ENCODE measurements at regions not wholly inside any gene's neighbourhood (a gene's known extent, or its start where the extent isn't known, plus 50 kb on each side); places are given as distances from the start of the nearest gene placed in this dataset.

DNA sequence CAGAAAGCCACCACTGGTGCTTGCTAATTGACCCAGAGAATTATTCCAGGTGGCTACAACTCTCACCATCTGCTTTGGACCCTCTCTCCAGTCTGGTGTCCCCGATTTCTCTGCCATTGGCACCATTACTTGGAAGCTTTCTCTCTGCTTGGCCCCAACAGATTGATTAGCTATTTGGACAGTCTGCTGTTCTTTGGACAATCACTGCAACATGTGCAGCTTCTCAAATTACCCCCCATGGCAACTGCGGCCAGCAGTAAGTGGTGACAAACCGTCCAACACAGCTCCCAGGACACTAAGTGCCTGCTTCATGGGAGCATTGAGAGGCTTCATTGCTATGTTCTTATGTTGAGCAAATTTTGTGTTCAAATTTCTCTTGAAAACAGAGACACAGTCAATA is 309.8 kb downstream of the TAF11L14 start:
- no peak overlapping the region for H3K4me3 ChIP-seq (ENCODE audit: low read depth, low read length)
- H3K27ac ChIP-seq (ENCODE audit: extremely low read depth, low read depth, low read length) = no peak overlapping the region
- no peaks in the 10 kb centered on the region for H3K9me3 ChIP-seq (ENCODE audit: control insufficient read depth, insufficient read depth, low read depth, low read length)
- H3K36me3 ChIP-seq (ENCODE audit: control insufficient read depth in 2 of 2, insufficient read depth in 1 of 2, low read length in 2 of 2) = no peaks in the 10 kb centered on the region
- TF ChIP-seq, protein P1, sequence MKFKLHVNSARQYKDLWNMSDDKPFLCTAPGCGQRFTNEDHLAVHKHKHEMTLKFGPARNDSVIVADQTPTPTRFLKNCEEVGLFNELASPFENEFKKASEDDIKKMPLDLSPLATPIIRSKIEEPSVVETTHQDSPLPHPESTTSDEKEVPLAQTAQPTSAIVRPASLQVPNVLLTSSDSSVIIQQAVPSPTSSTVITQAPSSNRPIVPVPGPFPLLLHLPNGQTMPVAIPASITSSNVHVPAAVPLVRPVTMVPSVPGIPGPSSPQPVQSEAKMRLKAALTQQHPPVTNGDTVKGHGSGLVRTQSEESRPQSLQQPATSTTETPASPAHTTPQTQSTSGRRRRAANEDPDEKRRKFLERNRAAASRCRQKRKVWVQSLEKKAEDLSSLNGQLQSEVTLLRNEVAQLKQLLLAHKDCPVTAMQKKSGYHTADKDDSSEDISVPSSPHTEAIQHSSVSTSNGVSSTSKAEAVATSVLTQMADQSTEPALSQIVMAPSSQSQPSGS (tag by site-specific recombination; IDR thresholded peaks at IDR 0.05; ENCODE audit: low read depth) = no peak
- TF ChIP-seq ZNF114 (tag by site-specific recombination; IDR thresholded peaks at IDR 0.05) = no peak
- TF ChIP-seq, protein P2, sequence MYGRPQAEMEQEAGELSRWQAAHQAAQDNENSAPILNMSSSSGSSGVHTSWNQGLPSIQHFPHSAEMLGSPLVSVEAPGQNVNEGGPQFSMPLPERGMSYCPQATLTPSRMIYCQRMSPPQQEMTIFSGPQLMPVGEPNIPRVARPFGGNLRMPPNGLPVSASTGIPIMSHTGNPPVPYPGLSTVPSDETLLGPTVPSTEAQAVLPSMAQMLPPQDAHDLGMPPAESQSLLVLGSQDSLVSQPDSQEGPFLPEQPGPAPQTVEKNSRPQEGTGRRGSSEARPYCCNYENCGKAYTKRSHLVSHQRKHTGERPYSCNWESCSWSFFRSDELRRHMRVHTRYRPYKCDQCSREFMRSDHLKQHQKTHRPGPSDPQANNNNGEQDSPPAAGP (tag by site-specific recombination; IDR thresholded peaks at IDR 0.05) = no peak
- TF ChIP-seq, protein P3, sequence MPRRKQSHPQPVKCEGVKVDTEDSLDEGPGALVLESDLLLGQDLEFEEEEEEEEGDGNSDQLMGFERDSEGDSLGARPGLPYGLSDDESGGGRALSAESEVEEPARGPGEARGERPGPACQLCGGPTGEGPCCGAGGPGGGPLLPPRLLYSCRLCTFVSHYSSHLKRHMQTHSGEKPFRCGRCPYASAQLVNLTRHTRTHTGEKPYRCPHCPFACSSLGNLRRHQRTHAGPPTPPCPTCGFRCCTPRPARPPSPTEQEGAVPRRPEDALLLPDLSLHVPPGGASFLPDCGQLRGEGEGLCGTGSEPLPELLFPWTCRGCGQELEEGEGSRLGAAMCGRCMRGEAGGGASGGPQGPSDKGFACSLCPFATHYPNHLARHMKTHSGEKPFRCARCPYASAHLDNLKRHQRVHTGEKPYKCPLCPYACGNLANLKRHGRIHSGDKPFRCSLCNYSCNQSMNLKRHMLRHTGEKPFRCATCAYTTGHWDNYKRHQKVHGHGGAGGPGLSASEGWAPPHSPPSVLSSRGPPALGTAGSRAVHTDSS (tag by site-specific recombination; IDR thresholded peaks at IDR 0.05) = no peak
- TF ChIP-seq ZNF223 (tag by site-specific recombination; IDR thresholded peaks at IDR 0.05) = no peak
- TF ChIP-seq ZNF211 (tag by site-specific recombination; IDR thresholded peaks at IDR 0.05; ENCODE audit: low read depth) = no peak
- H3K4me1 ChIP-seq (ENCODE audit: control insufficient read depth, insufficient read depth, low read length) = no peaks in the 10 kb centered on the region
- POLR2A ChIA-PET = no interaction called here
- CTCF ChIA-PET = interaction anchor here (0.6 to 1.0 kb wide), 2 partner anchors 11 to 164 kb away, joined by 3 read pairs; no protein-coding TSS in a partner anchor

DNA sequence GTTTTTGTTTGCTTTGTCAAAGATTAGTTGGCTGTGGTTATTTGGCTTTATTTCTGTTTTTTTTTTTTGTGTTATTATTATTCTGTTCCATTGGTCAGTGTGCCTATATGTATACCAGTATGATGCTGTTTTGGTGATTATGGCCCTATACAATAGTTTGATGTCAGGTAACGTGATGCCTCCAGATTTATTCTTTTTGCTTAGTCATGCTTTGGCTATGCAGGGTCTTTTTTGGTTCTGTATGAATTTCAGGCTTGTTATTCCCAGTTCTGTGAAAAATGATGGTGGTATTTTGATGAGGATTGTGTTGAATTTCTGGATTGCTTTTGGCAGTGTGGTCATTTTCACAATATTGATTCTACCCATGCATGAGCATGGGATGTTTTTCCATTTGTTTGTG is 312.8 kb downstream of the TAF11L14 start:
- H3K36me3 ChIP-seq (ENCODE audit: control insufficient read depth in 2 of 2, insufficient read depth in 1 of 2, low read length in 2 of 2) = no peaks in the 10 kb centered on the region
- POLR2A ChIA-PET = no interaction called here
- no peaks in the 10 kb centered on the region for H3K9me3 ChIP-seq (ENCODE audit: control insufficient read depth, insufficient read depth, low read depth, low read length)
- H3K27ac ChIP-seq (ENCODE audit: extremely low read depth, low read depth, low read length) = no peak overlapping the region
- CTCF ChIA-PET = no interaction called here
- no peak for TF ChIP-seq ZNF350 (tag by site-specific recombination; IDR thresholded peaks at IDR 0.05)
- TF ChIP-seq ZNF624 (tag by site-specific recombination; IDR thresholded peaks at IDR 0.05) = no peak
- no peak overlapping the region for H3K4me3 ChIP-seq (ENCODE audit: low read depth, low read length)
- H3K4me1 ChIP-seq (ENCODE audit: control insufficient read depth, insufficient read depth, low read length) = no peaks in the 10 kb centered on the region

DNA sequence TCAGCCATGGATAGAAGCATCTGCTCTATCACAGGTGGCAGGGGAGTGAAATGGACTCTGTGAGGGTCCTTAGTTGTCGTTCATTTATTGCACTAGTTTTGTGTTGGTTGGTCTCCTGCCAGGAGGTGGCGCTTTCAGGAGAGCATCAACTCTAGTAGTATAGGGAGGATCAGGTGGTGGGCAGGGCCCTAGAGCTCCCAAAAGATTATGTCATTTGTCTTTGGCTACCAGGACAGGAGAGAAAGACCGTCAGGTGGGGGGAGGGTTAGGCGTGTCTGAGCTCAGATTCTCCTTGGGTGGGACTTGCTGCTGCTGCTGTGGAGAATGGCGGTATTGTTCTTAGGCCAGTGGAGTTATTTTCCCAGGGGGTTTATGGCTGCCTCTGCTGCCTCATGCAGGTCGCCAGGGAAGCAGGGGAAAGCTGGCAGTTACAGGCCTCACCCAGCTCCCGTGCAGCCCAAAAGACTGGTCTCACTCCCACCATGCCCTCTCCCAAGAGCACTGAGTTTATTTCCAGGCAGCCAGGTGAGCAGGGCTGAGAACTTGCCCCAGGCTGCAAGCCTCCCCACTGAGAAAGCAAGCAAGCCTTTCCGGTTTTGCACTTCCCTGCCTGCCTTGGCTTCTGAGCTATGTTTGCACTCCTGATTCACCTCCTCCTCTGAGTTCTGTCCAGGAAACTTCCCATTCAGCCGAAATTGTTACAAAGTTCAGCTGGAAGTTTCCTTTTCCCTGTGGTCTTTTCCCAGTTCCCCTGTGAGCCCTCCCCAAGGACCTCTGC is 317.3 kb downstream of the TAF11L14 start:
- Histone ChIP-seq H3K36me3 (ENCODE audit: control insufficient read depth in 2 of 2, insufficient read depth in 1 of 2, low read length in 2 of 2) (no peaks in the 10 kb centered on the region), H3K4me1 (ENCODE audit: control insufficient read depth, insufficient read depth, low read length) (no peaks in the 10 kb centered on the region), H3K4me3 (ENCODE audit: low read depth, low read length) (no peak overlapping the region), H3K9me3 (ENCODE audit: control insufficient read depth, insufficient read depth, low read depth, low read length) (no peaks in the 10 kb centered on the region), H3K27ac (ENCODE audit: extremely low read depth, low read depth, low read length) (no peak overlapping the region)
- TF ChIP-seq ZNF350 (tag by site-specific recombination; IDR thresholded peaks at IDR 0.05) (no peak), ZNF76 (tag by site-specific recombination; IDR thresholded peaks at IDR 0.05; ENCODE audit: borderline replicate concordance, low read depth) (no peak), ZNF776 (tag by site-specific recombination; IDR thresholded peaks at IDR 0.05; ENCODE audit: borderline replicate concordance) (no peak)
- TF ChIP-seq, protein P1 (tag by site-specific recombination; IDR thresholded peaks at IDR 0.05; ENCODE audit: low read depth) = peak; percentile 54; the same call in 1 of the 2 replicates
- TF ChIP-seq, protein P2 (tag by site-specific recombination; IDR thresholded peaks at IDR 0.05) = 0 out of 2 replicates have a peak, but pooled peaks have one; percentile 35
- POLR2A ChIA-PET = interaction anchor here (0.6 kb wide), 1 partner anchor 1146 kb away, joined by 3 read pairs; no protein-coding TSS in a partner anchor
- CTCF ChIA-PET = interaction anchor here (0.6 to 1.0 kb wide), 2 partner anchors 8 to 565 kb away, joined by 3 to 5 read pairs; no protein-coding TSS in a partner anchor

Data from HEK293 (cell line).